ENCODE measurements at regions not wholly inside any gene's neighbourhood (a gene's known extent, or its start where the extent isn't known, plus 50 kb on each side); places are given as distances from the start of the nearest gene placed in this dataset.

DNA sequence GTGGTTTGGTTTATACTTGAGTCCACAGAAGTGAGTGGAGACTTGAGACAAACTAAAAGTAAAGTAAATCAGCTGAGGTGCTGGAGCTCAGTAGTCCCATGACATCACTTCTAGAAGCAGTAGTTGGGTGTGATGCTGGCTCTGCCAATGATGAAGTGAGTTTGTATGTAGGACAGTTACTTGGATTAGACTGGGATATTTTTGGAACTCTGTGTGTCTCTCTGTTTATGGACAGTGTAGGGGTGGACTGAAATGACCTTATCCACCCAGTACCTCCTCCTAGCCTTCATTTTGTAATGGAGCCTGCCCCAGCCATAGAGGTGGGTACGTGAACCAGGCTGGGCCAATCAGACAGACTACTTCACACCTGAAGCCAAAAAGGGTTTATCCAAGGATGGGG is 52.2 kb downstream of the POLR1D start:
- no peak overlapping the region for H3K9ac ChIP-seq
- POLR2A ChIA-PET: no interaction called here
- H3K4me1 ChIP-seq (ENCODE audit: control insufficient read depth in 1 of 2, insufficient read depth in 2 of 2, low read depth in 1 of 2, low read length in 1 of 2): no peaks in the 10 kb centered on the region
- H3K27ac ChIP-seq (ENCODE audit: low read depth in 2 of 2, low read length in 1 of 2): no peak overlapping the region
- H3K9me3 ChIP-seq: no peaks in the 10 kb centered on the region
- H3K9me2 ChIP-seq: no peaks in the 10 kb centered on the region
- WGBS (ENCODE audit: low lambda C conversion rate): 56% methylated on average over 1 of the region's 1 CpG
- no peak overlapping the region for H3K4me2 ChIP-seq
- H3F3A ChIP-seq (replicated peaks; ENCODE audit: insufficient read depth): no peaks in the 10 kb centered on the region
- no peaks in the 10 kb centered on the region for H3K36me3 ChIP-seq (replicated peaks in 1 of 2; ENCODE audit: control insufficient read depth in 1 of 2, insufficient read depth in 2 of 2, low read length in 1 of 2)
- no peaks in the 10 kb centered on the region for H4K20me1 ChIP-seq (ENCODE audit: insufficient read depth)
- CTCF ChIA-PET: interaction anchor here (1.4 kb wide), 1 partner anchor 312 kb away, joined by 4 read pairs; no protein-coding TSS in a partner anchor
- no peak for DNase-seq
- TF ChIP-seq, protein P1, sequence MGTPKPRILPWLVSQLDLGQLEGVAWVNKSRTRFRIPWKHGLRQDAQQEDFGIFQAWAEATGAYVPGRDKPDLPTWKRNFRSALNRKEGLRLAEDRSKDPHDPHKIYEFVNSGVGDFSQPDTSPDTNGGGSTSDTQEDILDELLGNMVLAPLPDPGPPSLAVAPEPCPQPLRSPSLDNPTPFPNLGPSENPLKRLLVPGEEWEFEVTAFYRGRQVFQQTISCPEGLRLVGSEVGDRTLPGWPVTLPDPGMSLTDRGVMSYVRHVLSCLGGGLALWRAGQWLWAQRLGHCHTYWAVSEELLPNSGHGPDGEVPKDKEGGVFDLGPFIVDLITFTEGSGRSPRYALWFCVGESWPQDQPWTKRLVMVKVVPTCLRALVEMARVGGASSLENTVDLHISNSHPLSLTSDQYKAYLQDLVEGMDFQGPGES (IDR thresholded peaks at IDR 0.05; ENCODE audit: low read depth, low read length): no peak
- TF ChIP-seq GABPA (IDR thresholded peaks at IDR 0.05; ENCODE audit: low read depth): no peak
- TF ChIP-seq FOXJ3 (CRISPR knock-in tag; IDR thresholded peaks at IDR 0.05): no peak
- no peak for TF ChIP-seq RXRA (IDR thresholded peaks at IDR 0.05; ENCODE audit: borderline replicate concordance, low read depth)
- no peak for TF ChIP-seq MAX (IDR thresholded peaks at IDR 0.05; ENCODE audit: low read depth)
- TF ChIP-seq ELF1 (IDR thresholded peaks at IDR 0.05): no peak
- no peak for TF ChIP-seq TAF1 (IDR thresholded peaks at IDR 0.05; ENCODE audit: borderline replicate concordance, low read depth, low read length)
- no peak for TF ChIP-seq TEAD4 (IDR thresholded peaks at IDR 0.05; ENCODE audit: borderline replicate concordance, insufficient read depth)
- TF ChIP-seq YY1 (IDR thresholded peaks at IDR 0.05; ENCODE audit: low read depth): no peak
- no peak for TF ChIP-seq TCF12 (IDR thresholded peaks at IDR 0.05)
- TF ChIP-seq FOXM1 (IDR thresholded peaks at IDR 0.05; ENCODE audit: low read depth): no peak
- no peak for TF ChIP-seq EP300 (IDR thresholded peaks at IDR 0.05; ENCODE audit: borderline replicate concordance in 1 of 2, low read depth in 1 of 2, low read length in 1 of 2)
- TF ChIP-seq SMC3 (IDR thresholded peaks at IDR 0.05; ENCODE audit: low read depth, low read length): no peak
- no peak for TF ChIP-seq NRF1 (IDR thresholded peaks at IDR 0.05; ENCODE audit: low read depth, low read length)
- TF ChIP-seq RCOR1 (IDR thresholded peaks at IDR 0.05; ENCODE audit: low read length): no peak
- TF ChIP-seq NFIC (IDR thresholded peaks at IDR 0.05; ENCODE audit: borderline replicate concordance): no peak
- no peak for TF ChIP-seq CHD2 (IDR thresholded peaks at IDR 0.05; ENCODE audit: low read length, partially characterized antibody)
- no peak for TF ChIP-seq RFX5 (IDR thresholded peaks at IDR 0.05; ENCODE audit: low read length)
- TF ChIP-seq MXI1 (IDR thresholded peaks at IDR 0.05; ENCODE audit: low read depth, low read length): no peak
- H2AFZ ChIP-seq (ENCODE audit: low read depth): no peak overlapping the region
- H3K4me3 ChIP-seq (ENCODE audit: low read depth in 2 of 2, low read length in 1 of 2): no peak overlapping the region
- H3K79me2 ChIP-seq (ENCODE audit: insufficient read depth): no peaks in the 10 kb centered on the region
- no peaks in the 10 kb centered on the region for H3K27me3 ChIP-seq (ENCODE audit: insufficient read depth)

- Histone ChIP-seq H3F3A (replicated peaks; ENCODE audit: insufficient read depth) (no peaks in the 10 kb centered on the region), H3K27me3 (ENCODE audit: insufficient read depth) (no peaks in the 10 kb centered on the region), H3K36me3 (replicated peaks in 1 of 2; ENCODE audit: control insufficient read depth in 1 of 2, insufficient read depth in 2 of 2, low read length in 1 of 2) (no peaks in the 10 kb centered on the region), H3K9me2 (no peaks in the 10 kb centered on the region), H4K20me1 (ENCODE audit: insufficient read depth) (no peaks in the 10 kb centered on the region), H2AFZ (ENCODE audit: low read depth) (no peak overlapping the region), H3K4me3 (ENCODE audit: low read depth in 2 of 2, low read length in 1 of 2) (no peak overlapping the region), H3K4me1 (ENCODE audit: control insufficient read depth in 1 of 2, insufficient read depth in 2 of 2, low read depth in 1 of 2, low read length in 1 of 2) (no peaks in the 10 kb centered on the region), H3K9ac (no peak overlapping the region), H3K9me3 (no peaks in the 10 kb centered on the region), H3K27ac (ENCODE audit: low read depth in 2 of 2, low read length in 1 of 2) (no peak overlapping the region), H3K4me2 (no peak overlapping the region), H3K79me2 (ENCODE audit: insufficient read depth) (no peaks in the 10 kb centered on the region)
- WGBS (ENCODE audit: low lambda C conversion rate): 17% methylated on average over 6 of the region's 6 CpGs
- ChIA-PET POLR2A (no interaction called here), CTCF (no interaction called here)
- TF ChIP-seq USF2 (IDR thresholded peaks at IDR 0.05; ENCODE audit: borderline replicate concordance, low read depth, low read length): no peak
- TF ChIP-seq FOXM1 (IDR thresholded peaks at IDR 0.05; ENCODE audit: low read depth): no peak
- TF ChIP-seq JUND (IDR thresholded peaks at IDR 0.05): no peak
- TF ChIP-seq EP300 (IDR thresholded peaks at IDR 0.05; ENCODE audit: borderline replicate concordance in 1 of 2, low read depth in 1 of 2, low read length in 1 of 2): no peak
- TF ChIP-seq RAD21 (IDR thresholded peaks at IDR 0.05; ENCODE audit: low read length): no peak
- no peak for DNase-seq
Measured at GRCh38 chr13:27678306-27679040, 56.8 kb downstream of the POLR1D start.
